ENCODE measurements at regions not wholly inside any gene's neighbourhood (a gene's known extent, or its start where the extent isn't known, plus 50 kb on each side); places are given as distances from the start of the nearest gene placed in this dataset.

GRCh38 chr16:81185416-81185815 lies 53.1 kb upstream of the BCO1 start:
- RAD21 ChIA-PET (ENCODE audit: low non-redundant PET in 1 of 2, low total read pairs in 2 of 2, uncharacterized antibody in 2 of 2, unreplicated experiment in 2 of 2), result no interaction called here
- Histone ChIP-seq H3K27me3 (ENCODE audit: insufficient read depth, low read length) (no peaks in the 10 kb centered on the region), H3K9me2 (ENCODE audit: insufficient read depth) (no peaks in the 10 kb centered on the region), H3K4me3 (replicated peaks in 1 of 2; ENCODE audit: low read depth in 1 of 2, low read length in 2 of 2) (no peak overlapping the region), H2AFZ (ENCODE audit: low read depth, low read length, poor library complexity, severe bottlenecking) (no peak overlapping the region), H3K79me2 (ENCODE audit: insufficient read depth, low read length) (no peaks in the 10 kb centered on the region), H4K20me1 (ENCODE audit: insufficient read depth) (no peaks in the 10 kb centered on the region), H3K27ac (ENCODE audit: low read depth, low read length) (no peak overlapping the region), H3K9ac (ENCODE audit: low read length) (no peak overlapping the region), H3K4me2 (ENCODE audit: low read length) (no peak overlapping the region), H3K36me3 (ENCODE audit: control insufficient read depth in 1 of 2, insufficient read depth in 2 of 2, low read length in 2 of 2) (no peaks in the 10 kb centered on the region), H3K9me3 (ENCODE audit: control insufficient read depth in 1 of 2, insufficient read depth in 1 of 2, low read depth in 1 of 2, low read length in 2 of 2) (no peaks in the 10 kb centered on the region), H3K4me1 (ENCODE audit: control insufficient read depth in 1 of 2, insufficient read depth in 2 of 2, low read length in 2 of 2) (peaks cover 13 to 18% of the 10 kb centered on the region in 2 experiments)
- ATAC-seq (no peak), DNase-seq (ENCODE audit: low read depth, low spot score) (no peak)
- intact Hi-C loops (cut with micrococcal nuclease), result no loop called here
- CTCF ChIA-PET, result interaction anchor here (1.3 kb wide), 1 partner anchor 10 kb away, joined by 3 read pairs; no protein-coding TSS in a partner anchor
- POLR2A ChIA-PET, result no interaction called here
- no peak for TF ChIP-seq JUND (IDR thresholded peaks at IDR 0.05)
- no peak for TF ChIP-seq EGR1 (IDR thresholded peaks at IDR 0.05; ENCODE audit: low read depth)
- no peak for TF ChIP-seq POLR2A (IDR thresholded peaks at IDR 0.05; ENCODE audit: borderline replicate concordance, extremely low read depth, insufficient read depth, insufficient read length)
- BruUV-seq (replicated peaks), result no TSS peak

- ATAC-seq (peak; percentile 96), DNase-seq (ENCODE audit: low read depth, low spot score) (peak; percentile 93)
- Histone ChIP-seq H4K20me1 (ENCODE audit: insufficient read depth) (no peaks in the 10 kb centered on the region), H3K9me3 (ENCODE audit: control insufficient read depth in 1 of 2, insufficient read depth in 1 of 2, low read depth in 1 of 2, low read length in 2 of 2) (no peaks in the 10 kb centered on the region), H3K9ac (ENCODE audit: low read length) (peak overlapping the region; percentile 63), H3K4me2 (ENCODE audit: low read length) (peak overlapping the region; percentile 93), H3K36me3 (ENCODE audit: control insufficient read depth in 1 of 2, insufficient read depth in 2 of 2, low read length in 2 of 2) (no peaks in the 10 kb centered on the region), H3K79me2 (ENCODE audit: insufficient read depth, low read length) (no peaks in the 10 kb centered on the region), H3K27me3 (ENCODE audit: insufficient read depth, low read length) (no peaks in the 10 kb centered on the region), H3K4me1 (ENCODE audit: control insufficient read depth in 1 of 2, insufficient read depth in 2 of 2, low read length in 2 of 2) (peaks cover 15 to 29% of the 10 kb centered on the region in 2 experiments), H3K4me3 (replicated peaks in 1 of 2; ENCODE audit: low read depth in 1 of 2, low read length in 2 of 2) (peak overlapping the region; percentile 27 to 58), H2AFZ (ENCODE audit: low read depth, low read length, poor library complexity, severe bottlenecking) (peak overlapping the region; percentile 89), H3K27ac (ENCODE audit: low read depth, low read length) (peak overlapping the region; percentile 42), H3K9me2 (ENCODE audit: insufficient read depth) (no peaks in the 10 kb centered on the region)
- ChIA-PET POLR2A (interaction anchor here (0.7 to 1.8 kb wide), 5 partner anchors 8 to 83 kb away, joined by 3 to 8 read pairs (median 4); no protein-coding TSS in a partner anchor), RAD21 (ENCODE audit: low non-redundant PET in 1 of 2, low total read pairs in 2 of 2, uncharacterized antibody in 2 of 2, unreplicated experiment in 2 of 2) (no interaction called here), CTCF (interaction anchor here (0.7 to 1.7 kb wide), 6 partner anchors 17 to 177 kb away, joined by 3 to 9 read pairs (median 4); partner anchors contain the start of genes ATMIN, CENPN and CMC2)
- no TSS peak for BruUV-seq (replicated peaks)
- intact Hi-C loops (cut with micrococcal nuclease), result loop anchor here (1.0 kb wide), 1 partner anchor 37 kb away; no protein-coding TSS in a partner anchor
- no peak for TF ChIP-seq REST (IDR thresholded peaks at IDR 0.05; ENCODE audit: low read depth)
- TF ChIP-seq JUND (IDR thresholded peaks at IDR 0.05), result peak; percentile 85
- TF ChIP-seq SP1 (IDR thresholded peaks at IDR 0.05; ENCODE audit: low read depth), result peak; percentile 59
- TF ChIP-seq SIN3A (IDR thresholded peaks at IDR 0.05; ENCODE audit: low read depth), result no peak; the same call in 1 of the 2 replicates
- TF ChIP-seq EZH2 (IDR thresholded peaks at IDR 0.05), result no peak
- peak; percentile 87 for TF ChIP-seq FOSL1 (IDR thresholded peaks at IDR 0.05; ENCODE audit: low read depth)
- TF ChIP-seq CBX3 (IDR thresholded peaks at IDR 0.05; ENCODE audit: low read depth), result peak; percentile 62; the same call in 1 of the 2 replicates
- peak; percentile 75 for TF ChIP-seq POLR2A (IDR thresholded peaks at IDR 0.05; ENCODE audit: borderline replicate concordance, extremely low read depth, insufficient read depth, insufficient read length)
- peak; percentile 72 for TF ChIP-seq POLR2AphosphoS5 (IDR thresholded peaks at IDR 0.05; ENCODE audit: low read depth, low read length)
- peak; percentile 69; the same call in 1 of the 2 replicates for TF ChIP-seq MAX (IDR thresholded peaks at IDR 0.05)
- peak; percentile 89 for TF ChIP-seq YY1 (IDR thresholded peaks at IDR 0.05; ENCODE audit: extremely low read depth, insufficient replicate concordance, low read depth, low read length)
Measured at GRCh38 chr16:81181013-81181720, 57.3 kb upstream of the BCO1 start.
